ENCODE measurements at regions not wholly inside any gene's neighbourhood (a gene's known extent, or its start where the extent isn't known, plus 50 kb on each side); places are given as distances from the start of the nearest gene placed in this dataset.

- H3K36me3 ChIP-seq (ENCODE audit: control insufficient read depth in 2 of 2, insufficient read depth in 1 of 2, low read length in 2 of 2), result no peaks in the 10 kb centered on the region
- no peak overlapping the region for H3K4me3 ChIP-seq (ENCODE audit: low read depth, low read length)
- ChIA-PET CTCF (interaction anchor here (0.5 to 1.0 kb wide), 3 partner anchors 48 to 875 kb away, joined by 3 to 9 read pairs (median 4); no protein-coding TSS in a partner anchor), POLR2A (no interaction called here)
- no peaks in the 10 kb centered on the region for H3K4me1 ChIP-seq (ENCODE audit: control insufficient read depth, insufficient read depth, low read length)
- H3K27ac ChIP-seq (ENCODE audit: extremely low read depth, low read depth, low read length), result no peak overlapping the region
- no peak for TF ChIP-seq ZFP37 (tag by site-specific recombination; IDR thresholded peaks at IDR 0.05)
- TF ChIP-seq, protein P1, sequence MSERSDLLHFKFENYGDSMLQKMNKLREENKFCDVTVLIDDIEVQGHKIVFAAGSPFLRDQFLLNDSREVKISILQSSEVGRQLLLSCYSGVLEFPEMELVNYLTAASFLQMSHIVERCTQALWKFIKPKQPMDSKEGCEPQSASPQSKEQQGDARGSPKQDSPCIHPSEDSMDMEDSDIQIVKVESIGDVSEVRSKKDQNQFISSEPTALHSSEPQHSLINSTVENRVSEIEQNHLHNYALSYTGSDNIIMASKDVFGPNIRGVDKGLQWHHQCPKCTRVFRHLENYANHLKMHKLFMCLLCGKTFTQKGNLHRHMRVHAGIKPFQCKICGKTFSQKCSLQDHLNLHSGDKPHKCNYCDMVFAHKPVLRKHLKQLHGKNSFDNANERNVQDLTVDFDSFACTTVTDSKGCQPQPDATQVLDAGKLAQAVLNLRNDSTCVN (tag by site-specific recombination; optimal IDR thresholded peaks at IDR 0.05), result no peak
- TF ChIP-seq ZNF26 (tag by site-specific recombination; IDR thresholded peaks at IDR 0.05), result no peak
- no peak for TF ChIP-seq ZNF521 (tag by site-specific recombination; IDR thresholded peaks at IDR 0.05)
- no peak for TF ChIP-seq OSR2 (tag by site-specific recombination; IDR thresholded peaks at IDR 0.05)
- TF ChIP-seq SCRT2 (tag by site-specific recombination; IDR thresholded peaks at IDR 0.05), result no peak
- TF ChIP-seq ZNF132 (tag by site-specific recombination; IDR thresholded peaks at IDR 0.05; ENCODE audit: borderline replicate concordance), result no peak
- no peak for TF ChIP-seq ZNF791 (tag by site-specific recombination; IDR thresholded peaks at IDR 0.05)
- TF ChIP-seq ZNF423 (tag by site-specific recombination; IDR thresholded peaks at IDR 0.05), result no peak
- no peak for TF ChIP-seq GLIS1 (tag by site-specific recombination; IDR thresholded peaks at IDR 0.05)
- no peak for TF ChIP-seq ZNF555 (tag by site-specific recombination; conservative IDR thresholded peaks at IDR 0.05)
- no peak for TF ChIP-seq GLI2 (tag by site-specific recombination; IDR thresholded peaks at IDR 0.05; ENCODE audit: borderline replicate concordance, low read depth)
- no peak for TF ChIP-seq PATZ1 (tag by site-specific recombination; IDR thresholded peaks at IDR 0.05)
- TF ChIP-seq ZBTB48 (tag by site-specific recombination; IDR thresholded peaks at IDR 0.05), result no peak
- no peak for TF ChIP-seq YY1 (tag by site-specific recombination; IDR thresholded peaks at IDR 0.05)
- H3K9me3 ChIP-seq (ENCODE audit: control insufficient read depth, insufficient read depth, low read depth, low read length), result no peaks in the 10 kb centered on the region
Measured at GRCh38 chr9:14380061-14380836, 66.3 kb upstream of the NFIB start.

- POLR2A ChIA-PET, result interaction anchor here (0.9 kb wide), 1 partner anchor 25 kb away, joined by 4 read pairs; no protein-coding TSS in a partner anchor
- Histone ChIP-seq H3K4me3 (ENCODE audit: low read depth, low read length) (no peak overlapping the region), H3K36me3 (ENCODE audit: control insufficient read depth in 2 of 2, insufficient read depth in 1 of 2, low read length in 2 of 2) (no peaks in the 10 kb centered on the region), H3K27ac (ENCODE audit: extremely low read depth, low read depth, low read length) (no peak overlapping the region), H3K4me1 (ENCODE audit: control insufficient read depth, insufficient read depth, low read length) (no peaks in the 10 kb centered on the region), H3K9me3 (ENCODE audit: control insufficient read depth, insufficient read depth, low read depth, low read length) (no peaks in the 10 kb centered on the region)
- CTCF ChIA-PET, result interaction anchor here (0.5 to 1.1 kb wide), 3 partner anchors 18 to 874 kb away, joined by 3 to 4 read pairs (median 4); no protein-coding TSS in a partner anchor
- TF ChIP-seq PATZ1 (tag by site-specific recombination; IDR thresholded peaks at IDR 0.05) (no peak), ZNF654 (tag by site-specific recombination; IDR thresholded peaks at IDR 0.05; ENCODE audit: low read depth) (no peak), ZNF623 (tag by site-specific recombination; IDR thresholded peaks at IDR 0.05) (no peak)
- TF ChIP-seq, protein P2, sequence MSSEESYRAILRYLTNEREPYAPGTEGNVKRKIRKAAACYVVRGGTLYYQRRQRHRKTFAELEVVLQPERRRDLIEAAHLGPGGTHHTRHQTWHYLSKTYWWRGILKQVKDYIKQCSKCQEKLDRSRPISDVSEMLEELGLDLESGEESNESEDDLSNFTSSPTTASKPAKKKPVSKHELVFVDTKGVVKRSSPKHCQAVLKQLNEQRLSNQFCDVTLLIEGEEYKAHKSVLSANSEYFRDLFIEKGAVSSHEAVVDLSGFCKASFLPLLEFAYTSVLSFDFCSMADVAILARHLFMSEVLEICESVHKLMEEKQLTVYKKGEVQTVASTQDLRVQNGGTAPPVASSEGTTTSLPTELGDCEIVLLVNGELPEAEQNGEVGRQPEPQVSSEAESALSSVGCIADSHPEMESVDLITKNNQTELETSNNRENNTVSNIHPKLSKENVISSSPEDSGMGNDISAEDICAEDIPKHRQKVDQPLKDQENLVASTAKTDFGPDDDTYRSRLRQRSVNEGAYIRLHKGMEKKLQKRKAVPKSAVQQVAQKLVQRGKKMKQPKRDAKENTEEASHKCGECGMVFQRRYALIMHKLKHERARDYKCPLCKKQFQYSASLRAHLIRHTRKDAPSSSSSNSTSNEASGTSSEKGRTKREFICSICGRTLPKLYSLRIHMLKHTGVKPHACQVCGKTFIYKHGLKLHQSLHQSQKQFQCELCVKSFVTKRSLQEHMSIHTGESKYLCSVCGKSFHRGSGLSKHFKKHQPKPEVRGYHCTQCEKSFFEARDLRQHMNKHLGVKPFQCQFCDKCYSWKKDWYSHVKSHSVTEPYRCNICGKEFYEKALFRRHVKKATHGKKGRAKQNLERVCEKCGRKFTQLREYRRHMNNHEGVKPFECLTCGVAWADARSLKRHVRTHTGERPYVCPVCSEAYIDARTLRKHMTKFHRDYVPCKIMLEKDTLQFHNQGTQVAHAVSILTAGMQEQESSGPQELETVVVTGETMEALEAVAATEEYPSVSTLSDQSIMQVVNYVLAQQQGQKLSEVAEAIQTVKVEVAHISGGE (tag by site-specific recombination; conservative IDR thresholded peaks at IDR 0.05; ENCODE audit: low read depth), result no peak
Measured at GRCh38 chr9:14379280-14379679, 65.3 kb upstream of the NFIB start.
